ENCODE measurements at regions not wholly inside any gene's neighbourhood (a gene's known extent, or its start where the extent isn't known, plus 50 kb on each side); places are given as distances from the start of the nearest gene placed in this dataset.

DNA sequence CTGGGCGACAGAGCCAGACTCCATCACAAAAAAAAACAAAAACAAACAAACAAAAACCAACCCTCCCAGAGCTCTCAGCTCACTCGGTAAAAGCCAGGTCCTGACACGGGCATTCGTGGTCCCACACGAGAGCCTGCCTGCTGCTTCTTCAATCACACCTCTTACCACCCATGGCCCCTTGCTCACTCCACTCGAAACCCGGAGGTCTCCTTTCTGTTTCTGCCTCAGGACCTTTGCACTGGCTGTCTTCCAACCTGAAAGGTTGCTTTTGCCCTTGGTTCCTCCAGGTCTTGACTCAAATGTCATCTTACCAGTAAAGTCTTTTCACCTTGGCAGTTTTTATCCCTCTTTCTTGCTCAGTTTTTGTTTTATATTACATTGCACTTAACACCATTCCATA, 169.6 kb downstream of the EVX1 start:
- H3K27me3 ChIP-seq (ENCODE audit: control insufficient read depth, insufficient read depth, low read length) = no peaks in the 10 kb centered on the region; the same call in 1 of the 2 replicates
- no peak overlapping the region for H3K27ac ChIP-seq (ENCODE audit: low read depth, low read length)
- H3K9me3 ChIP-seq (ENCODE audit: control insufficient read depth, insufficient read depth, low read length) = no peaks in the 10 kb centered on the region
- peaks cover 18% of the 10 kb centered on the region; the same call in 1 of the 2 replicates for H3K4me1 ChIP-seq (ENCODE audit: control insufficient read depth, insufficient read depth, low read length)
- no peak overlapping the region for H3K4me3 ChIP-seq (ENCODE audit: low read depth, low read length)
- no peak overlapping the region for H3K9ac ChIP-seq (ENCODE audit: low read depth, low read length)
- no peaks in the 10 kb centered on the region for H3K36me3 ChIP-seq (ENCODE audit: control insufficient read depth, insufficient read depth, low read length)

- Histone ChIP-seq H3K9me3 (ENCODE audit: control insufficient read depth, insufficient read depth, low read length) (no peaks in the 10 kb centered on the region), H3K9ac (ENCODE audit: low read depth, low read length) (no peak overlapping the region), H3K4me3 (ENCODE audit: low read depth, low read length) (no peak overlapping the region)
Measured at GRCh38 chr7:27418541-27418940, 175.9 kb downstream of the EVX1 start.

GRCh38 chr7:27419581-27420177, 177.1 kb downstream of the EVX1 start:
- no peaks in the 10 kb centered on the region for H3K27me3 ChIP-seq (ENCODE audit: control insufficient read depth, insufficient read depth, low read length)
- no peak overlapping the region for H3K27ac ChIP-seq (ENCODE audit: low read depth, low read length)

More at GRCh38 chr7:27418541-27418940, 175.9 kb downstream of the EVX1 start:
- Histone ChIP-seq H3K27ac (ENCODE audit: low read depth, low read length) (no peak overlapping the region), H3K27me3 (ENCODE audit: control insufficient read depth, insufficient read depth, low read length) (no peaks in the 10 kb centered on the region), H3K4me1 (ENCODE audit: control insufficient read depth, insufficient read depth, low read length) (no peaks in the 10 kb centered on the region), H3K36me3 (ENCODE audit: control insufficient read depth, insufficient read depth, low read length) (no peaks in the 10 kb centered on the region)

DNA sequence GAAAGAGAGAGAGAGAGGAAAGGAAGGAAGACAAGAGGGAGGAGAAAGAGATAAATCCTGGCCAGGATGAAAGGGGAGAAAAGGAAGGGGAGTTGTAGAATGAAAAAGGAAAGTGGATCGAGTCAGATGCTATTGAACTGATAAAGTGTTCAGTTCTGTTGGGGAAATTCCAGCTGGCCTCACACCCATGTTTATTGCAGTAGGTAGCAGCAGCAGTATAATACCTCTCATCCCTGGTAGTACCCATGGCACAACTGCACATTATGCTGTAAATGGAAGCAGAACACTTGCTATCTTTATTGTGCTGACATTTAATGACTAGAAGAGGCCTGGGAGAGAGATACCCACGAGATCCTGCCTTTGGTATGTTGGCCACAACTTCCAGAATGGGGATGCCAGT, 178.1 kb downstream of the EVX1 start:
- H3K4me3 ChIP-seq (ENCODE audit: low read depth, low read length) = no peak overlapping the region
- H3K9ac ChIP-seq (ENCODE audit: low read depth, low read length) = no peak overlapping the region
- no peaks in the 10 kb centered on the region for H3K36me3 ChIP-seq (ENCODE audit: control insufficient read depth, insufficient read depth, low read length)
- H3K27ac ChIP-seq (ENCODE audit: low read depth, low read length) = no peak overlapping the region
- no peaks in the 10 kb centered on the region for H3K27me3 ChIP-seq (ENCODE audit: control insufficient read depth, insufficient read depth, low read length)
- H3K9me3 ChIP-seq (ENCODE audit: control insufficient read depth, insufficient read depth, low read length) = no peaks in the 10 kb centered on the region
- no peaks in the 10 kb centered on the region for H3K4me1 ChIP-seq (ENCODE audit: control insufficient read depth, insufficient read depth, low read length)

More at GRCh38 chr7:27419581-27420177, 177.1 kb downstream of the EVX1 start:
- Histone ChIP-seq H3K9ac (ENCODE audit: low read depth, low read length) (no peak overlapping the region), H3K36me3 (ENCODE audit: control insufficient read depth, insufficient read depth, low read length) (no peaks in the 10 kb centered on the region), H3K9me3 (ENCODE audit: control insufficient read depth, insufficient read depth, low read length) (no peaks in the 10 kb centered on the region), H3K4me1 (ENCODE audit: control insufficient read depth, insufficient read depth, low read length) (no peaks in the 10 kb centered on the region), H3K4me3 (ENCODE audit: low read depth, low read length) (no peak overlapping the region)

DNA sequence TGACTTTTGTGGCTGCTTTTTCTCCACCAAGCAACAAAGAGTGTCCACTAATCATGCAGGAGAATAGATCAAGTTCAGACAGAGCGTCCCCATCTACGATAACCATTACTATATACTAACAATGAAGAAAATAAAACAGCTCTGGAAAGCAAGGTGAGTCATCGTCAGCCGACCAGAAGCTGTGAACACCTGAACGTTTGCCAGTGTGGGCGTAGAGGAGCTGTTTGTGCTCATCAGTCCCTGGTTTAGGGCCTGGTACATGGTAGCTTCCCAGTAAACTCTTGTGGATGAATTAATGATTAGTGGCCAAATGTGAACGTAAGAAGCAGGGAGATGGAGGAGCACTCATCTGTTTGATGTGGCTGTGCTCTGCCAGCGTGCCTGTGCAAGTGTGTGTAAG, 180.7 kb downstream of the EVX1 start:
- Histone ChIP-seq H3K4me3 (ENCODE audit: low read depth, low read length) (no peak overlapping the region), H3K4me1 (ENCODE audit: control insufficient read depth, insufficient read depth, low read length) (no peaks in the 10 kb centered on the region), H3K27ac (ENCODE audit: low read depth, low read length) (no peak overlapping the region), H3K9me3 (ENCODE audit: control insufficient read depth, insufficient read depth, low read length) (no peaks in the 10 kb centered on the region), H3K9ac (ENCODE audit: low read depth, low read length) (no peak overlapping the region), H3K36me3 (ENCODE audit: control insufficient read depth, insufficient read depth, low read length) (no peaks in the 10 kb centered on the region), H3K27me3 (ENCODE audit: control insufficient read depth, insufficient read depth, low read length) (no peaks in the 10 kb centered on the region)

DNA sequence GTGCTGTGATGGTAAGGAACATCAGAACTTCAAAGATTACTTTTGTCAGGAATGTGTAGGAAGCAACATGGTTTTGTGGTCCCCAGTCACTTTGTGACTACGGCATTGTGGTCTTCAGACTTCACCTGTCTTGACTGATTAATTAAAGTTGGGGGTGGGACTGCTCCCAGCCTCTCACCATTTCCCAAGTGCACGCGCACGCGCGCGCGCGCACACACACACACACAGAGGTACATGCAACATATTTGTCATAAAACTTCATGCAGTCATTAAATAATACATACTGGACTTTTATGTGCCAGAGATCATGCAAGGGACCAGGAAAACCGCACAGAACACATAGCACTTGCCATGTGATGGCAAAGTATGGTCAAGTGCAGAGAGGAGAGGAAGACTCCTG, 181.2 kb downstream of the EVX1 start:
- no peaks in the 10 kb centered on the region for H3K4me1 ChIP-seq (ENCODE audit: control insufficient read depth, insufficient read depth, low read length)
- no peaks in the 10 kb centered on the region for H3K9me3 ChIP-seq (ENCODE audit: control insufficient read depth, insufficient read depth, low read length)
- H3K9ac ChIP-seq (ENCODE audit: low read depth, low read length) = no peak overlapping the region
- no peak overlapping the region for H3K4me3 ChIP-seq (ENCODE audit: low read depth, low read length)
- H3K27ac ChIP-seq (ENCODE audit: low read depth, low read length) = no peak overlapping the region
- no peaks in the 10 kb centered on the region for H3K36me3 ChIP-seq (ENCODE audit: control insufficient read depth, insufficient read depth, low read length)
- H3K27me3 ChIP-seq (ENCODE audit: control insufficient read depth, insufficient read depth, low read length) = no peaks in the 10 kb centered on the region

- H3K4me3 ChIP-seq (ENCODE audit: low read depth, low read length) = no peak overlapping the region
Measured at GRCh38 chr7:27424231-27424630, 181.6 kb downstream of the EVX1 start.

GRCh38 chr7:27424749-27425148, 182.1 kb downstream of the EVX1 start:
- no peak overlapping the region for H3K4me3 ChIP-seq (ENCODE audit: low read depth, low read length)
- H3K27ac ChIP-seq (ENCODE audit: low read depth, low read length) = no peak overlapping the region
- H3K9ac ChIP-seq (ENCODE audit: low read depth, low read length) = no peak overlapping the region
- H3K36me3 ChIP-seq (ENCODE audit: control insufficient read depth, insufficient read depth, low read length) = no peaks in the 10 kb centered on the region
- no peaks in the 10 kb centered on the region for H3K9me3 ChIP-seq (ENCODE audit: control insufficient read depth, insufficient read depth, low read length)
- peaks cover 4% of the 10 kb centered on the region; the same call in 1 of the 2 replicates for H3K4me1 ChIP-seq (ENCODE audit: control insufficient read depth, insufficient read depth, low read length)
- H3K27me3 ChIP-seq (ENCODE audit: control insufficient read depth, insufficient read depth, low read length) = no peaks in the 10 kb centered on the region

More at GRCh38 chr7:27424231-27424630, 181.6 kb downstream of the EVX1 start:
- no peak overlapping the region for H3K9ac ChIP-seq (ENCODE audit: low read depth, low read length)
- H3K27me3 ChIP-seq (ENCODE audit: control insufficient read depth, insufficient read depth, low read length) = no peaks in the 10 kb centered on the region
- H3K27ac ChIP-seq (ENCODE audit: low read depth, low read length) = no peak overlapping the region
- H3K4me1 ChIP-seq (ENCODE audit: control insufficient read depth, insufficient read depth, low read length) = no peaks in the 10 kb centered on the region
- no peaks in the 10 kb centered on the region for H3K9me3 ChIP-seq (ENCODE audit: control insufficient read depth, insufficient read depth, low read length)
- no peaks in the 10 kb centered on the region for H3K36me3 ChIP-seq (ENCODE audit: control insufficient read depth, insufficient read depth, low read length)

DNA sequence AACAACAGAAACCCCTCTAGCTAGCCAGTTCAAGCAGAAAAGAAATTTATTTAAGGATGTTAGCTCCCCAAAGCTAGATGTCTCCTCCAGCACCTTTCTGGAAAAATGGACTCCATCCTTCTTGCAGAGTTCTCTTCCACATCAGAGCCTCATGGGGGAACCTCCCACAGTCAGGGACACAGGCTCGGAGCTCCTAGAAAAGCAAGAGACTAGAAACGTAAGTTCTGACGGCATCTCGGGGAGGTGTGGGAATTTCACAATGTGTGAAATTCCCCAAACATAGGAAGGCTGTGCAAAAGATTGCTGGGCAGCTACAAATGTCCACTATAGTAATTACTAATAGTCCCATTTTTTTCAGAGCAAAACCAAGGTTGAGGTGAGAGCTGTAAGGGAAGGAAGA, 184.8 kb downstream of the EVX1 start:
- Histone ChIP-seq H3K4me1 (ENCODE audit: control insufficient read depth, insufficient read depth, low read length) (peaks cover 12% of the 10 kb centered on the region; the same call in 1 of the 2 replicates), H3K9me3 (ENCODE audit: control insufficient read depth, insufficient read depth, low read length) (no peaks in the 10 kb centered on the region), H3K27ac (ENCODE audit: low read depth, low read length) (no peak overlapping the region), H3K27me3 (ENCODE audit: control insufficient read depth, insufficient read depth, low read length) (no peaks in the 10 kb centered on the region), H3K9ac (ENCODE audit: low read depth, low read length) (no peak overlapping the region), H3K4me3 (ENCODE audit: low read depth, low read length) (no peak overlapping the region), H3K36me3 (ENCODE audit: control insufficient read depth, insufficient read depth, low read length) (no peaks in the 10 kb centered on the region)

- no peak overlapping the region for H3K9ac ChIP-seq (ENCODE audit: low read depth, low read length)
- no peak overlapping the region for H3K27ac ChIP-seq (ENCODE audit: low read depth, low read length)
- no peaks in the 10 kb centered on the region for H3K9me3 ChIP-seq (ENCODE audit: control insufficient read depth, insufficient read depth, low read length)
Measured at GRCh38 chr7:27430105-27430504, 187.5 kb downstream of the EVX1 start.

DNA sequence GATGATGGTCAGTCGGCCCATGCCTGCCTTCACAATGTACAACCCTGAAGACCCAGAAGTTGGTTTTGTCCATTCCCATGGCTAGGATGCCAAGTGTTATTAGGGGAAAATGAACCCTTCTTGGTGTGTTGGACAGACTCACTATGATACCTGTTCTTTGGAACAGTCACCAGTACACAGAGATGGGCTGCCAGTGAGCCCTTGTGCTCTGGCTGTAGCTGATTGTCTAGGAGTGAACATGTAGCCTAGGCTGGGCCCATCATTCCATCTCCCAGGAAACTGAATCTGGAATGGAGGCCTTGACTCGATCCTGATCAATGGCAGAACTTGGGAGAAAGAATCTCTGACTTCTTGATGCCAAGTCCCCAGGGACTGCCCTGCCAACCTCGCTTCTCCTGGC, 188.9 kb downstream of the EVX1 start:
- Histone ChIP-seq H3K4me1 (ENCODE audit: control insufficient read depth, insufficient read depth, low read length) (peaks cover 37% of the 10 kb centered on the region), H3K27me3 (ENCODE audit: control insufficient read depth, insufficient read depth, low read length) (no peaks in the 10 kb centered on the region), H3K36me3 (ENCODE audit: control insufficient read depth, insufficient read depth, low read length) (no peaks in the 10 kb centered on the region), H3K9ac (ENCODE audit: low read depth, low read length) (no peak overlapping the region), H3K9me3 (ENCODE audit: control insufficient read depth, insufficient read depth, low read length) (no peaks in the 10 kb centered on the region), H3K4me3 (ENCODE audit: low read depth, low read length) (no peak overlapping the region), H3K27ac (ENCODE audit: low read depth, low read length) (no peak overlapping the region)

More at GRCh38 chr7:27430105-27430504, 187.5 kb downstream of the EVX1 start:
- H3K4me3 ChIP-seq (ENCODE audit: low read depth, low read length) = no peak overlapping the region
- H3K4me1 ChIP-seq (ENCODE audit: control insufficient read depth, insufficient read depth, low read length) = peaks cover 37% of the 10 kb centered on the region
- no peaks in the 10 kb centered on the region for H3K36me3 ChIP-seq (ENCODE audit: control insufficient read depth, insufficient read depth, low read length)
- no peaks in the 10 kb centered on the region for H3K27me3 ChIP-seq (ENCODE audit: control insufficient read depth, insufficient read depth, low read length)
